OCI-M2 (cell line): ENCODE measurements at regions not wholly inside any gene's neighbourhood (a gene's known extent, or its start where the extent isn't known, plus 50 kb on each side); places are given as distances from the start of the nearest gene placed in this dataset.
"Not testable (repeated sequence)": the region's sequence is repeated elsewhere in the genome, so short reads cannot be mapped to it uniquely, and the experiment has no call there.

Experiments
- DNase-seq: peaks from one replicate; lab custom pipeline; 2025; ENCODE audit not compliant: unreplicated experiment; lab: John Stamatoyannopoulos, UW

- DNase-seq = no peak
These were observed 146.2 kb downstream of the NFKBIZ start for GRCh38 chr3:101995371-101996046.

GRCh38 chr3:101996832-101997231 is 147.5 kb downstream of the NFKBIZ start:
- DNase-seq = no peak

GRCh38 chr3:101998256-101998926 is 149.1 kb downstream of the NFKBIZ start:
- no peak for DNase-seq

- DNase-seq = no peak
These were observed 150.0 kb downstream of the NFKBIZ start for GRCh38 chr3:101999177-101999779.

- DNase-seq = no peak
These were observed 151.4 kb downstream of the NFKBIZ start for GRCh38 chr3:102000620-102001209.

- DNase-seq = no peak
These were observed 152.7 kb downstream of the NFKBIZ start for GRCh38 chr3:102002056-102002455.

- no peak for DNase-seq
These were observed 155.2 kb downstream of the NFKBIZ start for GRCh38 chr3:102004561-102004960.

GRCh38 chr3:102005551-102005950 is 156.2 kb downstream of the NFKBIZ start:
- no peak for DNase-seq

GRCh38 chr3:102006812-102007485 is 157.6 kb downstream of the NFKBIZ start:
- no peak for DNase-seq

GRCh38 chr3:102008436-102008835 is 159.1 kb downstream of the NFKBIZ start:
- DNase-seq = not testable (repeated sequence)

- DNase-seq = no peak
These were observed 167.1 kb downstream of the NFKBIZ start for GRCh38 chr3:102016417-102016816.

- no peak for DNase-seq
These were observed 168.5 kb downstream of the NFKBIZ start for GRCh38 chr3:102017784-102018183.

- DNase-seq = no peak
These were observed 169.2 kb downstream of the NFKBIZ start for GRCh38 chr3:102018551-102018950.

GRCh38 chr3:102020735-102021134 is 171.4 kb downstream of the NFKBIZ start:
- no peak for DNase-seq

- no peak for DNase-seq
These were observed 175.1 kb downstream of the NFKBIZ start for GRCh38 chr3:102024270-102024904.

GRCh38 chr3:102025606-102026270 is 176.4 kb downstream of the NFKBIZ start:
- no peak for DNase-seq

GRCh38 chr3:102026656-102027055 is 177.3 kb downstream of the NFKBIZ start:
- DNase-seq = no peak

GRCh38 chr3:102030661-102031060 is 181.3 kb downstream of the NFKBIZ start:
- no peak for DNase-seq

GRCh38 chr3:102031834-102032233 is 182.5 kb downstream of the NFKBIZ start:
- no peak for DNase-seq
